ENCODE measurements at regions not wholly inside any gene's neighbourhood (a gene's known extent, or its start where the extent isn't known, plus 50 kb on each side); places are given as distances from the start of the nearest gene placed in this dataset.

- Histone ChIP-seq H3K4me3 (no peak overlapping the region), H3K9me3 (peaks cover 0 to 14% (median 4%) of the 10 kb centered on the region in 11 donors), H3K4me1 (peaks cover 0 to 46% (median 8%) of the 10 kb centered on the region in 9 donors), H3K27me3 (no peaks in the 10 kb centered on the region), H3K36me3 (no peaks in the 10 kb centered on the region), H3K27ac (peak overlapping the region in 1 of 10 donors; percentile 79)
- intact Hi-C loops (cut with DNase I) = no loop called here
- ATAC-seq (no peak), DNase-seq (no peak)
- 95 to 96% methylated on average over 3 of the region's 3 CpGs for WGBS, 2 donors
- TF ChIP-seq CTCF (IDR thresholded peaks at IDR 0.05) = no peak
These were observed 527.0 kb upstream of the CLINT1 start for GRCh38 chr5:158385982-158386381.

- peaks cover 0 to 42% (median 8%) of the 10 kb centered on the region in 9 donors for H3K4me1 ChIP-seq
- no peak for TF ChIP-seq CTCF (IDR thresholded peaks at IDR 0.05)
- intact Hi-C loops (cut with DNase I) = no loop called here
- DNase-seq = no peak
- no peaks in the 10 kb centered on the region for H3K27me3 ChIP-seq
- WGBS, 2 donors = 53 to 59% methylated on average over 1 of the region's 1 CpG
- H3K27ac ChIP-seq = peak overlapping the region in 1 of 10 donors; percentile 79
- ATAC-seq = peak in 2 of 8 donors; percentile 27 to 64
- no peak overlapping the region for H3K4me3 ChIP-seq
- H3K36me3 ChIP-seq = no peaks in the 10 kb centered on the region
- peaks cover 0 to 14% (median 4%) of the 10 kb centered on the region in 11 donors for H3K9me3 ChIP-seq
These were observed 525.9 kb upstream of the CLINT1 start for GRCh38 chr5:158384535-158385481.

GRCh38 chr5:158383486-158383885, 524.5 kb upstream of the CLINT1 start:
- peak in 1 of 8 donors; percentile 36 for ATAC-seq

More at GRCh38 chr5:158383486-158383885, 524.5 kb upstream of the CLINT1 start:
- DNase-seq = no peak
- Histone ChIP-seq H3K36me3 (no peaks in the 10 kb centered on the region), H3K27me3 (no peaks in the 10 kb centered on the region), H3K27ac (peak overlapping the region in 1 of 10 donors; percentile 79), H3K9me3 (peaks cover 0 to 14% (median 4%) of the 10 kb centered on the region in 11 donors), H3K4me1 (peaks cover 0 to 47% (median 8%) of the 10 kb centered on the region in 9 donors), H3K4me3 (no peak overlapping the region)
- intact Hi-C loops (cut with DNase I) = no loop called here
- no peak for TF ChIP-seq CTCF (IDR thresholded peaks at IDR 0.05)
- WGBS, 2 donors = 58 to 61% methylated on average over 1 of the region's 1 CpG
